Hematopoietic multipotent progenitor cell treated with erythropoietin and hydrocortisone succinate and interleukin-3 and kit ligand, for 17 days (in vitro differentiated cells): ENCODE measurements at regions not wholly inside any gene's neighbourhood (a gene's known extent, or its start where the extent isn't known, plus 50 kb on each side); places are given as distances from the start of the nearest gene placed in this dataset.
"Not testable (repeated sequence)": the region's sequence is repeated elsewhere in the genome, so short reads cannot be mapped to it uniquely, and the experiment has no call there.

Experiments used
- DNase-seq: peaks from one replicate; pipeline ENCODE4 v3.0.0-alpha.2; 2015; ENCODE audit warnings: low spot score

DNA sequence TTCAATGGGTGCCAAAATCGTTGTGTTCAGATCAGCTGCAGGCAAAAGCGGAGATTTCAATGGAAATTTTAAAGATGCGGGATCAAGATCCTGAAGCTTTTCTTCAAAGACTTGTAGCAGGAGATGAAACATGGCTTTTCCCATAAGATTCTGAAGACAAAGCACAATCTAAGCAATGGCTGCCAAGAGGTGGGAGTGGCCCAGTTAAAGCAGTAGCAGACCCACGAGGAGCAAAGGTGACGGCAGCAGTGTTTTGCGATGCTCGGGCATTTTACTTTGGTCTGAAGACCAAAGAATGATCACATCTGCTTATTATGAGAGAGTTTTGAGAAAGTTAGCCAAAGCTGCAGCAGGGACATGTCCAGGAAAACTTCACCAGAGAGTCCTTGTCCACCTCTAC is 222.9 kb downstream of the DSC3 start:
- DNase-seq: no peak

DNA sequence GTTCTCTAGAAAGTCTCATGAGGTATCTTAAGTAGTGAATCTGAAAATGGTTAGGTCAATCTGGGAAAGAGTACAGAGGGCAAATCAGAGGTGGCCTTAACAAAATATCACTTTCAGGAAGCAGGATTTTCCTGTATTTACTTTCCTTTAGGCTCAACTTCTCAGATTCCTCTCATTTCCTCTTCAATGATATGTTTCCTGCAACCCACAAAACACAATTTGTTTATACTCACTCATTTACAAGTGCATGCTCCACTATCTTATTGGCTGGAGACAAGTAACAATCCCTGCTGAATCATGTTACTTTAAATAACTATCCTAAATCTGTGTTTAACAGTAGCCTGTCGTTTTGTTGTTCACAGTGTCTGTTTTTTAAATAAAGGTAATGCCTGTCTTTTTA is 228.1 kb downstream of the DSC3 start:
- no peak for DNase-seq

DNA sequence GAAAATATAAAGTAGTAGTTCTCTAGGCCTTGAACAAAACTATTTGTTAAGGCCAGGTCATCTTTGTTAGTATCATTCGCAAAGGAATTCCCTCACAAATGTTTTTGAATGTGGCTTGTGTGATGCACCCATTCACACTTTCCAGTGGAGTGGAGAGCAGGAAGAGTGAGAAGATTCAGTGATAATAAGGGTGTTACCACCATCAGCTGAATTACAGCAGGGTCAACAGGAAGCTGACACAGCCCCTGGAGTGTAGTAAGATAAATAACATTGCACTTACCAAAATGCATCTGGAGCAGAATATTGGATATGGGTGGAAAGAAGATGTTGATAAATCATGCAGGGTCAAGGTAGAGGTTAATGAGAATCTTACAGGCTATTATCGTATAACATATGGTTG is 231.0 kb downstream of the DSC3 start:
- no peak for DNase-seq

DNA sequence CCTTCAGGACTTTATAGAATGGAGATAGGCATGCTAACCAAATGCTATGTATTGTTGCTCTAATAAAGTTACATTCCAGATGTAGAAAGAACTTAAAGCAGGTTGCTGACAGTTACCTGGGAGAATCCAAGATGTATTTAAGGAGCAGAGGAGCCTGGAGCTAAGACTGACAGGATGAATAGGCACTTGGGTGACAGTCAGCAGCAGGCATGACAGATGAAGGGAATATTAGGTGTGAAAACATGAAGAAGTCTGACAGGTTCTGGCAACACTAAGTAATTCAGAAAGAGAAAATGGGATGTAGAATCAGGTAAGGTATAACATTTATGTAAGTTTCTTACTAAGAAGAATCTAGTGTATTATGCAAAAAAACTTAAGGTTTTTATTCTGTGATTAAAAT is 232.0 kb downstream of the DSC3 start:
- no peak for DNase-seq

DNA sequence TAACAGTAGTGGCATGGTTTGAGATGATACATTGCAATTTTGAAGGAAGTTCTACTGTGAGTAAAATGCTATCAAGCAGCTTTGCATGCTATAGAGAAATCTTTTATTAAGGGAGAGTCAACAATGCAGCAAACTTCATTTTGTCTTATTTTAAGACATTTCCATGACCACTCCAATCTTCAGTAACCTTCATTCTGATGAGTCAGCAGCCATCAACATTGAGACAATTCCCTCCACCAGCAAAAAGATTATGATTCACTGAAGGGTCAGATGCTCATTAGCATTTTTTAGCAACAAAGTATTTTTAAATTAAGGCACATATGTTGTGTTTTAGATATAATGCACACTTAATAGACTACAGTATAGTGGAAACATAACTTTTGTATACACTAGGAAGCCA is 235.7 kb downstream of the DSC3 start:
- no peak for DNase-seq

DNA sequence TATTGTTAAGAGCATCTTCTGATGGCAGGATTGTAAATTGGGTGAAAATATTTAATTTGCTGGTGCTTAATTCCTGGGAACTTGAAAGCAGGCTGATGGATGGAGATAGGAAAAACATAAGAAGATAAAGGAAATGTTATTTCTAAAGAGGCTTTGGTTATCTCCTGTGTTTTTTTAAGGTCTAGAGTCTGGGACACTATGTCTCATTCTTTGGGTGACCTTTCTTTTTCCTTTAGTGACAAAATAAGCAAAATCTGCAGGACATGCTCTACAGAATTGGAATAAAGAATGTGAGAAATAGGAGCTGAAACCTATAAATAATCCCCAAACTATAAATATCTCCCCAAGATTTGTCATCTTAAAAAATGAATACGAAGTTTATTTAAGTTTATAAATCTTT is 241.7 kb downstream of the DSC3 start:
- DNase-seq: no peak

DNA sequence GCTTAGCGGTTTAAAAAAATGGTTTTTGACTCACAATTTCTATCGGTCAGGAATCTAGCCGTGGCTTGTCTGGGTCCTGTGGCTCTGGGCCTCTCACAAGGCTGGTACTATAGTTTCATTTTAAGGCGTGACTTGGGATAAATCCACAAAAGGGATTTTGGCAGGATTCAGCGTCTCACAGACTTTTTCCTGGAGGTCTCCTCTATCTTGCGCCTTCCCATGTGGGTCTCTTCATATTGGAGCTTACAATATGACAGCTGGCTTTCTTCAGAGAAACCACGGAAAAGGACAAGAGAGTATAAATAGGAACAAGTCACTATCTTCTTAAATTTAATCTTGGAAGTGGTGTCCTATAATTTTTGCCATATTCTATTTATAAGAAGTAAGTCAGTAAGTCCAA is 250.5 kb downstream of the DSC3 start:
- no peak for DNase-seq

DNA sequence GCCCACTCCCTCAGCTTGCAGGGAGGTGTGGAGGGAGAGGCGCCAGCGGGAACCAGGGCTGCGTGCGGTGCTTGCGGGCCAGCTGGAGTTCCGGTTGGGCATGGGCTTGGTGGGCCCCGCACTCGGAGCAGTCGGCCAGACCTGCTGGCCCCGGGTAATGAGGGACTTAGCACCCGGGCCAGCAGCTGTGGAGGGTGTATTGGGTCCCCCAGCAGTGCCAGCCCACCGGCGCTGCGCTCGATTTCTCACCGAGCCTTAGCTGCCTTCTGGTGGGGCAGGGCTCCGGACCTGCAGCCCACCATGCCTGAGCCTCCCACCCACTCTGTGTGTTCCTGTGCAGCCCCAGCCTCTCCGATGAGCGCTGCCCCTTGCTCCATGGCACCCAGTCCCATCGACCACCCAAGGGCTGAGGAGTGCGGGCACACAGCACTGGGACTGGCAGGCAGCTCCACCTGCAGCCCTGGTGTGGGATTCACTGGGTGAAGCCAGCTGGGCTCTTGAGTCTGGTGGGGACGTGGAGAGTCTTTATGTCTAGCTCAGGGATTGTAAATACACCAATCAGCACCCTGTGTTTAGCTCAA is 254.0 kb downstream of the DSC3 start:
- DNase-seq: not testable (repeated sequence)

DNA sequence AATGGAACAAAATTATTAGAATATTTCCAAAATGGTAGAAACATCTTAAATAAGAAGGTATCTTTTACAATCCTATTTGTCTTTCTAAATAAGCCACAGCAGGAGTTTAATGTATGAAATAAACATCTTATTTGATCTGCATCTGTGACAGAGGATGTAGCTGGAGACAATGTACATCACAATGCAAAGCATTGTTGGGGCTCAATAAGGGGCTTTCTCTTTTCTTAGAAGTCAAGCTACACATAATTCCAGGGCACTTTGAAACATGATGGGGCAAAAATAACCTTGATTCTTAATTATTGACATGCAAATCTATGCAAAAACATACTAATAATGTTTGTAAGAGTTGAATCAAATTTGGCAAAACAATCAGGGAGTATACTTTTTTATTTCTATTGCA is 255.1 kb downstream of the DSC3 start:
- DNase-seq: no peak

DNA sequence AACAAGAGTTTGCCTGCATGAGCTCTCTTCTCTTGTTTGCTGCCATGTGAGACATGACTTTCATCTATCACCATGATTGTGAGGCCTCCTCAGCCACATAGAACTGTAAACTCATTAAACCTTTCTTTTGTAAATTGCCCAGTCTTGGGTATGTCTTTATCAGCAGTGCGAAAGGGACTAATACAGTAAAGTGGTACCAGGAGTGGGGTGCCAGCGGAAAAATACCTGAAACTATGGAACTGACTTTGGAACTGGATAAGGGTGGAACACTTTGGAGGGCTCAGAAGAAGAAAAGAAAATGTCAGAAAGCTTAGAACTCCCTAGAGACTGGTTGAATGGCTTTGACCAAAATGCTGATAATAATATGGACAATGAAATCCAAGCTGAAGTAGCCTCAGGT is 260.9 kb downstream of the DSC3 start:
- no peak for DNase-seq

DNA sequence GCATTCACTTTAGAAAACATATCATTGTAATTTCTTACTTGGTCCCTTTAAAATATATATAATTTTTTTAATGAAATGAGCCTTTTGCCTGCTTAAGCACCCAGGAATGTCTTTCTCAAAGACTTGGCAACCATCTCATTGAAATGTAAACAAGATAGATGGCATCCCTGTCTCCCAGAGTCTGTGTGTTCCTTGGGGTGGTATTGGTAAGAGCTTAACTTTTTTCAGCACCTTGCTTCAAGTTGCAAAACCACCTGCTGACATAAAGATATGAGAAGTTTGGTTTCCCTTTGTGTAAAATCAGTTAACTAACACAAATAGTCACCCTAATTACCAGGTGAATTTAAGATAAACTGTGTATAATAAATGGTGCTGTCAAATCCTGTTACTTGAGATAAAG is 266.9 kb downstream of the DSC3 start:
- DNase-seq: no peak

DNA sequence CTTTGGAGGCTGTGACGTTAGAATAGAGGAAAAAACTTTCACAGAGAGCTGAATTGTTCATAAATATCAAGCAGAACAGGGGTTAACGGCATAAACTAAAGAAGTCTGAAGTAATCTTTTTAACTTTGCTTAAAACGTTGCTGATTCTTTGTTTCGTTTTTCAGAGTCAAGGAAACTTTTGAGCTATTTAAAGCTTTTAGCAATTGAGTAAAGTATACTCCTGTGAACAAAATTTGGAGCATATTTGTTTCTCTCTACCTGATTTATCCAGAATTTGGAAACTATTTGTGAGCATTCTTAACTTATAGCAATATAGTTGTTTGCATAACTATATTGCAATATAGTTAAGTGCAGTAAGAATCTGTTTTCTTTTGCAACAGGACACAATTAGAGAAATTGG is 270.4 kb downstream of the DSC3 start:
- not testable (repeated sequence) for DNase-seq

DNA sequence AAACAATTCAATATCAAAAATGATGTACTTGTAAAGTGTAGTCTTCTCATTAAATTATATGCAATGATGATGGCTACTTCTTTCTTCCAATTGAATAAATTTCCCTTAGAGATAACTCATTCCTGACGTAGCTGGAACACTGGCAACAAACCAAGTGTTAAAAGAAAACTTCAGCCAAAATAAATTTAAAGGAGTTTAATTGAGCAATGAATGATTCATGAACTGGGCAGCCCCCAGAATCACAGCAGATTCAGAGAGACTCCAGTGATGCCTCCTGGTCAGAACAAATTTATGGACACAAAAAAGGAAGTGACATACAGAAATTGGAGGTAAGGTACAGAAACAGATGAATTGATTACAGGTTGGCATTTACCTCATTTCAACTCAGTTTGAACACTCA is 276.5 kb downstream of the DSC3 start:
- no peak for DNase-seq

DNA sequence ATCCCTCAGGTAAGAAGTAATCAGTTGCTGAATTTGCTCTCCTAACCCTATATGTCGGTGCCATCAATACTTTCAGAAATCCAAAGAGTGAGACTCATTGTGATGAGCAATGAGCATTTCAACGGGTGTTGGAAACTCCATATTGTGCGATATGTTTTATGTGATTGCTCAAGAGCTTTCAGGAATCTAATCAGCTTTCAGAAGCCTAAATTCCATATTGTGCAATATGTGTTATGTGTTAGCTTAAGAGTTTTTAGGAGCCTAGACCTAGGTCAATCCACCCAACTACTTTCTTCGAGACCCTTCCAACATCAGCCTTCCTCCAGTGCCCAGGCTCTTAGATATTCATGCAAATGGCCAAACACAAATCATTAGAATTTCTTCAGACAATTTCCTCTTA is 277.3 kb downstream of the DSC3 start:
- DNase-seq: no peak

DNA sequence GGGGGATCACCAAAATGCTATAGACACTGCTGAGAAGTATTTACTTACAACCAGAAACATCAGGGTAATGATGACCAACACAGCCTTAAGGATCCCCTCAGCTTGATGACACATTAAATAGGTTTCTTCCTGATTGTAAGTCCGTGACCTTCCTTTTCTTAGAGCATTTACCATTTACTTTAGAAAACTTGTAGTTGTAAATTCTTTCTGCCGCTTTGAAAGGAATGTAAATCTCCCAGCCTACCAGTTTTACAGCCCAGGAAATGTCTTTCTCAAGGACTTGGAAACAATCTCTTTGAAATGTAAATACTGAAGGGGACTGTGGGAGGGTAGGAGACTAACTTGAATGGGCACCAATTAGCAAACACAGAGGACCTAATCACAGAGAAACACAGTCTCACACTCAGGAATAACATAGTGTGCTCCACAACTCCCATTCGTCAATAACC is 278.6 kb downstream of the DSC3 start:
- DNase-seq: no peak

DNA sequence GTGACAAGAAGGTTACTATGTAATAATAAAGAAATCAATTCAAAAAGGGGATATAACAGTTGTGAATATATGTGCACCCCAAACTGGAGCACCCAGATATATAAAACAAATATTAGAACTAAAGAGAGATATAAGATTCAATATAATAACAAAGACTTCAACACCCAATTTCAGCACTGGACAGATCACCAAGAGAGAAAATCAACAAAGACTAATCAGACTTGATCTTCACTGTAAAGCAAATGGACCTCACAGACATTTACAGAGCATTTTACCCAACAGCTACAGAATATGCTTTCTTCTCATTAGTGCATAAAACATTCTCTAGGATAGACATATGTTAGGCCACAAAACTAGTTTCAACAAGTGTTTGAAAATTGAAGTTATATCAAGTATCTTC is 287.7 kb downstream of the DSC3 start:
- no peak for DNase-seq

DNA sequence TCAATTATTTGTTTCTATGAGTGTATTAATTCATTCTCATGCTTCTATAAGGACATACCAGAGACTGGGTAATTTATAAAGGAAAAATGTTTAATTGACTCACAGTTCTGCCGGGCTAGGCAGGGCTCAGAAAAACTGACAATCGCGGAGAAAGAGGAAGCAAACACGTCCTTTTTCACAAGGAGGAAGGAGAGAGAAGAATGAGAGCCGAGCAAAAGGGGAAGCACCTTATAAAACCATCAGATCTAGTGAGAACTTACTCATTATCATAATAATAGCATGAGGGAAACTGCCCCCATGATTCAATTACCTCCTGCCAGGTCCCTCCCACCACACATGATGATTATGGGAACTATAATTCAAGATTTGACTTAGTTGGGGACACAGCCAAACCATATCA is 294.0 kb downstream of the DSC3 start:
- DNase-seq: no peak

DNA sequence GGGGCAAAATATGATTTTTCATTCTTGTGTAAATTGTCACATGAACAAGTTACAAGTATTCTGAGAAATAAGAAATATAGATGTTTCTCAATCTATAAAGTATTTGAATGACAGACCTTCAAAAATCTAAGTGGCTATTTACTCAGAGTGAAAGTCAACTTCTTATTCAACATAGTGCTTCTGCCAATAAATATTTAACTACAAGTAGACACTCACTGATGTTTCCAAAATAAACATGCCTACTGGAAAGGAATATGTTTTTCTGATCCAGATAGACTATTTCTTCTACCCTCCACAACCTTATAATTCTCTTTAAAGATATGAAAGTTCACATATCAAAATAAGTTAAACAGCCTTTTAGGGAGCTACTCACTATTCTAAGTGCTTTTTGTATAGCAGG is 296.3 kb downstream of the DSC3 start:
- DNase-seq: no peak

DNA sequence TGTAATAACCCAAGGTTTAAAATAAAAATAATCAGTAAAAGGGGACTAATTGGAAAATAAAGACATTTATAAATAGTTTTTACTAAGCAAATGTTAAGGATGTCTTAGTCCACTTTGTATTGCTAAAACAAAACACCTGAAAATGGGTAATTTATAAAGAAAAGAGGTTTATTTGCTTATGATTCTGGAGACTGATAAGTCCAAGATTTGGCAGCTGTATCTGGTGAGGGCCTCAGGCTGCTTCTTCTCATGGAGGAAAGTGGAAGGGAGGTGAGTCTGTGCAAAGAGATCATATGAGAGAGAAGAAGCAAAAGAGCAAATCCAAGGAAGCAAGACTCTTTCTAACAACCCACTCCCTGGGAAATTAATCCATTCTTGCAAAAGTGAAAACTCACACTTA is 299.5 kb downstream of the DSC3 start:
- DNase-seq: no peak

DNA sequence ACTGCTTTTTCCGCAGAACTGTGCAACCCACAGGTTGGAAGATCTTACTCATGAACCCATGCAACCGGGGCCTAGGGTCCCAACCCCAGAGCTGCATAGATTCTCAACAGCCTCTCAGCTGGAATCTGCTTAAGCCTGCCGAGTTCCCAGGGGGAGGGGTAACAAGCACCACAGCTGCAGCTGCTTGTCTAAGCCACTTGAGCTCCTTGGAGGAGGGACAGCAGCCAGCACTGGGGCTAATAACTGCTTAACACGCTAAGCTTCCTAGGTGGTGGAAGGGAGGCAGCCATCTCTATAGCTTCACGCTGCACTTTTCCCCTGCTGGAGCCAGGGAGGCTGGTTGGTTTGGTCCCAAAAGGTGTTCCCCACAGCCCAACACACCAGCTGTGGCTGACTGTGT is 311.6 kb downstream of the DSC3 start:
- no peak for DNase-seq

DNA sequence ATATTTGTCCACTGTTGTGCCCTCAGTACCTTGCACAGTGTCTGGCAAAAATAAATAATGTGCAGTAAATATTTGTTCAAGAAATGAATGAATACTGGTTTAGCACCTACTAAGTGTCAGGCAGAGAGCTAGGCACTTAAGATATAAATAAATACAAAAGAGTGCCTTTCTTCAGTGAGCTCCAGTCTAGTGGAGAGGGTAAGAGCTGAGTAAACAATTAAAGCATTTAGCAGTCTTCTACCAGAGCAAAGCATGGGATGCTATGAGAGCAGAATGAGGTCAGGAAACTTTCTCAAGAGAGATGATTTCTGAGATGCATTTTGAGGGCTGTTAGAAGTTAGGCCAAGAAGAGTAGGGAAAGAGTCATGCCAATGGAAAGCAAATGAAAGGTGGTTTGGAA is 314.7 kb downstream of the DSC3 start:
- DNase-seq: no peak

DNA sequence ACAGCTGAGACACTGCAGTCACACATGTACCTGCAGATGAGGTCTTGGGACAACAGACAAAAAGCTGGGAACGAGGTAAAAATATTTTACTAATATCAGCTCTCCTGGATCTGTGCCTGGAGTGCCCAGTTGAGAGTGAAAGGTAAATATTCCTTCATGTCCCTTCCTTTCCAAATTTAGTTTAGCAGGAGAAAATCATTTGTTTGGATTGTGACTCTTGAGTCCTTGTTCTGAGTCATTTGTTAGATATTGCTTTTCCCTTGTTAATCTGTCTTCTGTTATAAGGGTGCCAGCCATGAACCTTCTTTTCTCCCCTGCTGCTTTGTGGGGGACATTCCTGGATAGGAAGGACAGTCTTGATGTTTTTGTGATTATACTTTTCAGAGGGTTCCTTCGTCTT is 329.2 kb downstream of the DSC3 start:
- no peak for DNase-seq

DNA sequence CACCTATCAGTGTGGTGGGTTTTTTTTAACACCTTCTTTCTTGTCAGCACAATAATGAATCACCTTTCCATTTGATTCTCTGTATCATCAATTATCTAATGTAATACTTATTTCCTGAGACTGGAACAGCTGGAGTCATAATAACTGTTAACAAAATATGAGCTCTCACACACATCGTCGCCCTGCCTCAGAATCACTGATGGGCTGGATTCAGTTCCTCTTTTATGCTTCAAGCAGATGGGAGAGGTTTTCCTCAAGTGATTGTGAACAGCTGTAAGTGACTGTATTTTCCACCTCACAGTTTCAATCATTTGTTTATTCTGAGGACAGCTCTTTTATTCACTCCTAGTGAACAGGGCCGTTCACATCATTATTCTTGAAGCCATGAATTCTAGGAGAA is 330.2 kb downstream of the DSC3 start:
- no peak for DNase-seq

DNA sequence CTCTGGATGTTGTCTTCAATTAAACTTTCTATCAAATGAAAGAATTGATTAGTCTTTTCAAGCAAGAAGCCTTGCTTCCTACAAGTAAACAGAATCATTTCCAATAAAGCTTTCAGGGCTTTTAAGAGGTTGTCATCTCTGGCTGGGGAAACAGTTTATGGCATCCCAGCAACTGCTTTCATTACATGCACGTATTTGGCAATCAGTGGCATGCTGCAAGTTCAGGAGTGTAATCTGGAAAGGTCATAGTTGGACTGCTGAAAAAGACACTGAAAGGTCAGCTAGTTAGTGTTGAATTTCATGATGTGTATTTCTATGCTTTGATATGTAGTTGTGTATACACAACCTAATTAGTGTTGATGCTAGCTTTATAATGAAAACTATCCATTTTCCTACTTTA is 332.9 kb downstream of the DSC3 start:
- no peak for DNase-seq

DNA sequence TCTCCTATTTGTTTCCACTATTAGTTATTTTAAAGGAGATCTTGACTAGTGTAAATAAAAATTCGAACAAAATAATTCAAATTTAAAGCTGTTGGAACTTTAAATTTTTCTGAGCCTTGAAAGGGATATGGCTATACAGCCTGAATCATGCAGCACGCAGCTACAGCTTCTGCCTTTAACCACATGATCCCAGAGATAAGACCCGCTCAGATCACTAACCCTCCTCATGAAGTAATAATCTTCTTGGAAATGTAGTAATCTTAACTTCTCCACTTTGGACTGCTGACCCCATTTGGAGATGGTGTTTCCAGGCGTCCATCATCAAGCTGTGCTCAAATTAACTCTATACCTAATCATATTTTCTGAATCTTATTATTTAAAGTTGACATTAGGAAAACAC is 336.6 kb downstream of the DSC3 start:
- no peak for DNase-seq
